Uterus (tissue), 2 donors: ENCODE measurements at regions not wholly inside any gene's neighbourhood (a gene's known extent, or its start where the extent isn't known, plus 50 kb on each side); places are given as distances from the start of the nearest gene placed in this dataset.

ENCODE experiments used
- POLR2A ChIP-seq, 2 donors: fragments of 450-650 bp; IDR thresholded peaks; one replicate each; pipeline ENCODE4 v1.6.1; 2016; ENCODE audit warnings: antibody characterized with exemption in 2 of 2, mild to moderate bottlenecking in 1 of 2, moderate library complexity in 1 of 2
- TF ChIP-seq, protein P1 (sequence below), 4 experiments: fragments of 200-600 bp in 2 of 4; fragments of 450-650 bp in 2 of 4; sonication (generic) in 2 of 4; IDR thresholded peaks; one replicate each; pipeline ENCODE4 v1.5.1; 2016 to 2019; ENCODE audit warnings: antibody characterized with exemption in 4 of 4, mild to moderate bottlenecking in 2 of 4, moderate library complexity in 1 of 4

DNA sequence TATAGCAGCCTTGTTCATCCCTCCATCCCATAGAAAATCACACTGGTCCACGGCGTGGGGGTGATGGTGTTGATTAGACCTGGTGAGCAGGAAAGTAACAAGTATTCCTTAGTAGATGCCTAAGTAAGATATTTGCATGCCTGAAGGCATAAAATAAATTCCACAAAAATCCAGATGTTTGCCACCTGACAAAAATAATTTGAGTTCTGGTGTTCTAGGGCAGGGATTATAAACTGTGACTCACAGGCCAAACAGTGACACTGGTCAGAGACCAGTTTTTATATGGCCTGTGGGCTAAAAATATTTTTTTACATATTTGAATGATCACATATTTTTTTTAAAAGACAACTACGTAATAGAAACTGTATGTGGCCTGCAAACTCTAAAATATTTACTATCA is 310.7 kb downstream of the RFC3 start:
- TF ChIP-seq POLR2A (IDR thresholded peaks at IDR 0.05), result no peak
- TF ChIP-seq, protein P1, sequence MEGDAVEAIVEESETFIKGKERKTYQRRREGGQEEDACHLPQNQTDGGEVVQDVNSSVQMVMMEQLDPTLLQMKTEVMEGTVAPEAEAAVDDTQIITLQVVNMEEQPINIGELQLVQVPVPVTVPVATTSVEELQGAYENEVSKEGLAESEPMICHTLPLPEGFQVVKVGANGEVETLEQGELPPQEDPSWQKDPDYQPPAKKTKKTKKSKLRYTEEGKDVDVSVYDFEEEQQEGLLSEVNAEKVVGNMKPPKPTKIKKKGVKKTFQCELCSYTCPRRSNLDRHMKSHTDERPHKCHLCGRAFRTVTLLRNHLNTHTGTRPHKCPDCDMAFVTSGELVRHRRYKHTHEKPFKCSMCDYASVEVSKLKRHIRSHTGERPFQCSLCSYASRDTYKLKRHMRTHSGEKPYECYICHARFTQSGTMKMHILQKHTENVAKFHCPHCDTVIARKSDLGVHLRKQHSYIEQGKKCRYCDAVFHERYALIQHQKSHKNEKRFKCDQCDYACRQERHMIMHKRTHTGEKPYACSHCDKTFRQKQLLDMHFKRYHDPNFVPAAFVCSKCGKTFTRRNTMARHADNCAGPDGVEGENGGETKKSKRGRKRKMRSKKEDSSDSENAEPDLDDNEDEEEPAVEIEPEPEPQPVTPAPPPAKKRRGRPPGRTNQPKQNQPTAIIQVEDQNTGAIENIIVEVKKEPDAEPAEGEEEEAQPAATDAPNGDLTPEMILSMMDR (IDR thresholded peaks at IDR 0.05), result no peak
